ENCODE measurements at regions not wholly inside any gene's neighbourhood (a gene's known extent, or its start where the extent isn't known, plus 50 kb on each side); places are given as distances from the start of the nearest gene placed in this dataset.

DNA sequence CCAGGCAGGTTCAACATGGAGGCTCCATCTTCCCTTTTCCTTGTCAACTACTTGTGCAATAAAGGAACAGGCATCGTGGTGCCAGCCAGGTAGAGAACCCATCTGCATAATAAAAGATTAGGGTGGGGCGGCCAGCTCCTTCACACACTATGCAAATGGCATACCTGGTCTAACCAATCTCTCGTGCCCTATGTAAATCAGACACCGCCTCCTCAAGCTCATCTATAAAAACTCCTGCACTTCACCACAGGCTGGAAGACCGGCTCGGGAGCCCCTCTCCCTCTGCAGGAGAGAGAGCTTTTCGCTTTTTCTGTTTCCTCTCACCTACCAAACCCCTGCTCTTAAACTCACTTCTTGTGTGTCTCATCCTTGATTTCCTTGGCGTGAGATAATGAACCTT lies 244.3 kb upstream of the PUM3 start:
- DNase-seq = no peak
- Histone ChIP-seq H3K4me3 (ENCODE audit: control insufficient read depth in 1 of 7, extremely low read depth in 1 of 7, insufficient read depth in 4 of 7, low read depth in 2 of 7, low read length in 6 of 7) (no peak overlapping the region), H3K27ac (ENCODE audit: insufficient read depth in 1 of 2, low read depth in 1 of 2, low read length in 2 of 2, poor library complexity in 1 of 2, severe bottlenecking in 2 of 2) (no peak overlapping the region), H3K9me3 (ENCODE audit: control extremely low read depth in 1 of 5, control insufficient read depth in 4 of 5, insufficient read depth in 2 of 5, low read depth in 1 of 5, low read length in 4 of 5) (no peaks in the 10 kb centered on the region), H3K27me3 (replicated peaks in 2 of 5; ENCODE audit: control insufficient read depth in 4 of 5, insufficient read depth in 5 of 5, low read length in 4 of 5) (no peaks in the 10 kb centered on the region), H3K4me1 (ENCODE audit: control extremely low read depth in 1 of 4, control insufficient read depth in 4 of 4, insufficient read depth in 4 of 4, low read length in 3 of 4) (no peaks in the 10 kb centered on the region), H3K36me3 (ENCODE audit: control insufficient read depth in 4 of 4, insufficient read depth in 4 of 4, low read length in 3 of 4) (no peaks in the 10 kb centered on the region)
- WGBS (ENCODE audit: insufficient coverage) = 98% methylated on average over 5 of the region's 8 CpGs
- POLR2A ChIA-PET = interaction anchor here (0.6 kb wide), 2 partner anchors 14 to 1069 kb away, joined by 3 read pairs; no protein-coding TSS in a partner anchor
- CTCF ChIA-PET = no interaction called here

DNA sequence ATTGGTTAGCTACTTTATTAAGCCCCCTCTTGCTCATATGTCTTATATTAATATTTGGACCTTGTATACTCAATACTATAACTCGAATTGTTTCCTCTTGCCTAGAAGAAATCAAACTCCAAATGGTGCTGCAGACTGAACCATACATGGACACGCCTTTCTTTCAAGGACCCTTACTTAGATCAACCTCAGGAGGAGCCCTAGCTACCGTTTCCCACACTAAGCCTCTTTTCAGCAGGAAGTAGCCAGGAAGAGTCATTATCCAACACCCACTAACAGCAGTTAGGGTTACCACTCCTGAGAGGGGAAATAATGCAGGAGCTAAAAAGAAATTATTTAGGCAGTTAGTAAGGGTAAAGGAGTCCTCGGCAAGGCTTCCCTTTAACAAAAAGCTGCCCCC lies 243.8 kb upstream of the PUM3 start:
- CTCF ChIA-PET = no interaction called here

DNA sequence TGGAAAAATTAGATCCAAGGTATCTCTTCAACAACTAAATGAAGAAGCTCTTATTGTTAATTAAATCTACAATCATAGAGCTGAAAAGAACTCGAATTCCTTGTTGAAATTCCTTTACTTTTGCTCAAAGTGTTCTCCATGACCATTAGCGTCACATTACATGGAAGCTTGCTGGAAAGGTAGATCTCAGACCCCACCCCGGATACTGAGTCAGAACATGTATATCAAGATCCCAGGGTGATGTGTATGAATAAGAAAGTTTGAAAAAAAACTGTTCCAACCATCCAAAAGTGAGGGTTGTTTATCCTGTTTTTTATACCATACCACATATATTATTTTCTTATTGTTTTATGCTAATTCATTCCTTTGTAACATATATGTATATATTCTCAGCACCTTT lies 237.1 kb upstream of the PUM3 start:
- POLR2A ChIA-PET = no interaction called here
- peaks cover 0 to 1% (median 0%) of the 10 kb centered on the region in 5 experiments for H3K9me3 ChIP-seq (ENCODE audit: control extremely low read depth in 1 of 5, control insufficient read depth in 4 of 5, insufficient read depth in 2 of 5, low read depth in 1 of 5, low read length in 4 of 5)
- WGBS (ENCODE audit: insufficient coverage) = 88% methylated on average over 2 of the region's 3 CpGs
- H3K36me3 ChIP-seq (ENCODE audit: control insufficient read depth in 4 of 4, insufficient read depth in 4 of 4, low read length in 3 of 4) = no peaks in the 10 kb centered on the region
- H3K4me1 ChIP-seq (ENCODE audit: control extremely low read depth in 1 of 4, control insufficient read depth in 4 of 4, insufficient read depth in 4 of 4, low read length in 3 of 4) = no peaks in the 10 kb centered on the region
- H3K4me3 ChIP-seq (ENCODE audit: control insufficient read depth in 1 of 7, extremely low read depth in 1 of 7, insufficient read depth in 4 of 7, low read depth in 2 of 7, low read length in 6 of 7) = no peak overlapping the region
- CTCF ChIA-PET = no interaction called here
- no peak for DNase-seq
- no peak overlapping the region for H3K27ac ChIP-seq (ENCODE audit: insufficient read depth in 1 of 2, low read depth in 1 of 2, low read length in 2 of 2, poor library complexity in 1 of 2, severe bottlenecking in 2 of 2)
- H3K27me3 ChIP-seq (replicated peaks in 2 of 5; ENCODE audit: control insufficient read depth in 4 of 5, insufficient read depth in 5 of 5, low read length in 4 of 5) = no peaks in the 10 kb centered on the region

More for the DNA sequence above, 243.8 kb upstream of the PUM3 start:
- H3K9me3 ChIP-seq (ENCODE audit: control extremely low read depth in 1 of 5, control insufficient read depth in 4 of 5, insufficient read depth in 2 of 5, low read depth in 1 of 5, low read length in 4 of 5) = no peaks in the 10 kb centered on the region
- 78% methylated on average over 4 of the region's 4 CpGs for WGBS (ENCODE audit: insufficient coverage)
- H3K27me3 ChIP-seq (replicated peaks in 2 of 5; ENCODE audit: control insufficient read depth in 4 of 5, insufficient read depth in 5 of 5, low read length in 4 of 5) = no peaks in the 10 kb centered on the region
- DNase-seq = no peak
- no peaks in the 10 kb centered on the region for H3K4me1 ChIP-seq (ENCODE audit: control extremely low read depth in 1 of 4, control insufficient read depth in 4 of 4, insufficient read depth in 4 of 4, low read length in 3 of 4)
- no peak overlapping the region for H3K4me3 ChIP-seq (ENCODE audit: control insufficient read depth in 1 of 7, extremely low read depth in 1 of 7, insufficient read depth in 4 of 7, low read depth in 2 of 7, low read length in 6 of 7)
- H3K36me3 ChIP-seq (ENCODE audit: control insufficient read depth in 4 of 4, insufficient read depth in 4 of 4, low read length in 3 of 4) = no peaks in the 10 kb centered on the region
- no peak overlapping the region for H3K27ac ChIP-seq (ENCODE audit: insufficient read depth in 1 of 2, low read depth in 1 of 2, low read length in 2 of 2, poor library complexity in 1 of 2, severe bottlenecking in 2 of 2)
- POLR2A ChIA-PET = interaction anchor here (0.6 kb wide), 2 partner anchors 13 to 1069 kb away, joined by 3 read pairs; no protein-coding TSS in a partner anchor

DNA sequence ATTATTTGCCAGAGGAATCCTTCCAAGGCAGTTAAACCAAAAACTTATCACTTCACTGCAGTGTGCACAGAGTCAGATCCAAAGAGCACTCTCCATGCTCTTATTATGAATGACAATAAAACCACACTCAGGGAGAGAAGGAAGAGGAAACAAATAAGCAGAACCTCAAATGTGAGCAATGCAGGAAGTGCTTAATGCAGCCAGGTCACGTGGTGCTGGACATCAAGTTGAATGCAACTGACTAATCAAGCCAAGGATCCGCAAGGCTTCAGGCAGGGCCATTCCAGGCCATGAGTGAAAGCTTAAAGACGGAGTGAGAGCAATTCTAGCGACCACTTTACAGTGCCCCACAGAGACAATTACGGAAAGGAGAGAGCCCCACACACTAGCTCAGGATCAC lies 230.4 kb upstream of the PUM3 start:
- peak in 2 of 3 donors; percentile 19 to 33 for DNase-seq
- CTCF ChIA-PET = no interaction called here
- POLR2A ChIA-PET = interaction anchor here (0.7 kb wide), 1 partner anchor 14 kb away, joined by 3 read pairs; no protein-coding TSS in a partner anchor

DNA sequence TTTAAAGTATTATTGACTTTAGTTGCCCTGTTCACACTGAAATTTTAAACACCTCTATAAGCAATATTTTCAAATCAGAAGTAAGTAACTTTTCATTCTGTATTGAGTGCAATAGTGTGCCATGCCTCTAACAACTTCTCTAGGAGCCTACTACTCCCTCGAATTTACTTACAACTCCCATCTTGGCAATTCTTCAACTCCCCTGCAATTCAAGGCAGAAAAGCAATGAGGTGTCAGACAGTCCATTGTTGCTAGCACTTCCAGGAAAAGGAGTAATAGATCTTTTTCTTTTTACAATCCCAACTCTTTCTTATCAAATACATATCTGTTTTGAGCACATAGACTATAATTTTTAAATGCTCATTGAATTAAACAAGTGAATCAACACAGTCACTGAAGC lies 222.7 kb upstream of the PUM3 start:
- ChIA-PET POLR2A (no interaction called here), CTCF (no interaction called here)
- no peak overlapping the region for H3K27ac ChIP-seq (ENCODE audit: insufficient read depth in 1 of 2, low read depth in 1 of 2, low read length in 2 of 2, poor library complexity in 1 of 2, severe bottlenecking in 2 of 2)
- no CpG with 5 or more reads among the region's 1 CpG for WGBS (ENCODE audit: insufficient coverage)
- no peak for DNase-seq
- H3K4me1 ChIP-seq (ENCODE audit: control extremely low read depth in 1 of 4, control insufficient read depth in 4 of 4, insufficient read depth in 4 of 4, low read length in 3 of 4) = no peaks in the 10 kb centered on the region
- H3K4me3 ChIP-seq (ENCODE audit: control insufficient read depth in 1 of 7, extremely low read depth in 1 of 7, insufficient read depth in 4 of 7, low read depth in 2 of 7, low read length in 6 of 7) = no peak overlapping the region
- peaks cover 0 to 15% (median 0%) of the 10 kb centered on the region in 5 experiments for H3K9me3 ChIP-seq (ENCODE audit: control extremely low read depth in 1 of 5, control insufficient read depth in 4 of 5, insufficient read depth in 2 of 5, low read depth in 1 of 5, low read length in 4 of 5)
- H3K36me3 ChIP-seq (ENCODE audit: control insufficient read depth in 4 of 4, insufficient read depth in 4 of 4, low read length in 3 of 4) = no peaks in the 10 kb centered on the region
- H3K27me3 ChIP-seq (replicated peaks in 2 of 5; ENCODE audit: control insufficient read depth in 4 of 5, insufficient read depth in 5 of 5, low read length in 4 of 5) = no peaks in the 10 kb centered on the region

More for the DNA sequence above, 230.4 kb upstream of the PUM3 start:
- Histone ChIP-seq H3K27me3 (replicated peaks in 2 of 5; ENCODE audit: control insufficient read depth in 4 of 5, insufficient read depth in 5 of 5, low read length in 4 of 5) (no peaks in the 10 kb centered on the region), H3K4me3 (ENCODE audit: control insufficient read depth in 1 of 7, extremely low read depth in 1 of 7, insufficient read depth in 4 of 7, low read depth in 2 of 7, low read length in 6 of 7) (no peak overlapping the region), H3K4me1 (ENCODE audit: control extremely low read depth in 1 of 4, control insufficient read depth in 4 of 4, insufficient read depth in 4 of 4, low read length in 3 of 4) (no peaks in the 10 kb centered on the region), H3K27ac (ENCODE audit: insufficient read depth in 1 of 2, low read depth in 1 of 2, low read length in 2 of 2, poor library complexity in 1 of 2, severe bottlenecking in 2 of 2) (no peak overlapping the region), H3K36me3 (ENCODE audit: control insufficient read depth in 4 of 4, insufficient read depth in 4 of 4, low read length in 3 of 4) (no peaks in the 10 kb centered on the region), H3K9me3 (ENCODE audit: control extremely low read depth in 1 of 5, control insufficient read depth in 4 of 5, insufficient read depth in 2 of 5, low read depth in 1 of 5, low read length in 4 of 5) (peaks cover 0 to 15% (median 2%) of the 10 kb centered on the region in 5 experiments)
- WGBS (ENCODE audit: insufficient coverage) = 67% methylated on average over 3 of the region's 5 CpGs

DNA sequence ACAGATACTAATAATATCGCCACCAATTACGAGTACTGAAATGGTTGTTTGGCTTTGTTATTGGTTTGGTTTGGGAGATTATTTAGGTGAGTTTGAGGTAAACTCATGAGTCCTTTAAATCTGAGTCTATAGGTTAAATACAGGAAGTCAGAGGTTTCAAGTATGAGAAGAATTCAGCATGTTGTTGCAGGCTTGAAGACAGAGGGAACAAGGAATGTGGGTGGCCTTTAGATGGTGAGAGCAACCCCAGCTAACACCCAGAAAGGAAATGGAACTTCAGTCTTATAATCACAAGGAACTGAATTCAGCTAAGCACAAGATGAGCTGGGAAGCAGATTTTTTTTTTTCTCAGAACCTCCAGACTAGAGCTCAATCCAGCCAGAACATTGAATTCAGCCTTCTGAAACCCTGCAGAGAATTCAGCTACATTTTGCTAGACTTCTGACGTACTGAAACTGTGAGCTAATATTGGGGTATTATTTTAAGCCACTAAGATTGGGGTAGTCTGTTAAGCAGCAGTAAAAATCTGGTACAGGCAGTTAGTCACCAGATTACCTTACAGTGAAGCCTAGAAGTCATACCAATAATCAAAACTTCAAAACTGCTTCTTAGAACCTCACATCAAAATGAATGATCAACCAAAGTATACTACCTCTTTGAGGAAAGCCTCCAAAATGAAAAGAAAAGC lies 216.0 kb upstream of the PUM3 start:
- Histone ChIP-seq H3K27ac (ENCODE audit: insufficient read depth in 1 of 2, low read depth in 1 of 2, low read length in 2 of 2, poor library complexity in 1 of 2, severe bottlenecking in 2 of 2) (no peak overlapping the region), H3K4me3 (ENCODE audit: control insufficient read depth in 1 of 7, extremely low read depth in 1 of 7, insufficient read depth in 4 of 7, low read depth in 2 of 7, low read length in 6 of 7) (no peak overlapping the region), H3K27me3 (replicated peaks in 2 of 5; ENCODE audit: control insufficient read depth in 4 of 5, insufficient read depth in 5 of 5, low read length in 4 of 5) (no peaks in the 10 kb centered on the region), H3K36me3 (ENCODE audit: control insufficient read depth in 4 of 4, insufficient read depth in 4 of 4, low read length in 3 of 4) (no peaks in the 10 kb centered on the region), H3K4me1 (ENCODE audit: control extremely low read depth in 1 of 4, control insufficient read depth in 4 of 4, insufficient read depth in 4 of 4, low read length in 3 of 4) (no peaks in the 10 kb centered on the region), H3K9me3 (ENCODE audit: control extremely low read depth in 1 of 5, control insufficient read depth in 4 of 5, insufficient read depth in 2 of 5, low read depth in 1 of 5, low read length in 4 of 5) (peaks cover 0 to 2% (median 0%) of the 10 kb centered on the region in 5 experiments)
- POLR2A ChIA-PET = no interaction called here
- no CpG with 5 or more reads among the region's 3 CpGs for WGBS (ENCODE audit: insufficient coverage)
- CTCF ChIA-PET = no interaction called here
- DNase-seq = no peak

DNA sequence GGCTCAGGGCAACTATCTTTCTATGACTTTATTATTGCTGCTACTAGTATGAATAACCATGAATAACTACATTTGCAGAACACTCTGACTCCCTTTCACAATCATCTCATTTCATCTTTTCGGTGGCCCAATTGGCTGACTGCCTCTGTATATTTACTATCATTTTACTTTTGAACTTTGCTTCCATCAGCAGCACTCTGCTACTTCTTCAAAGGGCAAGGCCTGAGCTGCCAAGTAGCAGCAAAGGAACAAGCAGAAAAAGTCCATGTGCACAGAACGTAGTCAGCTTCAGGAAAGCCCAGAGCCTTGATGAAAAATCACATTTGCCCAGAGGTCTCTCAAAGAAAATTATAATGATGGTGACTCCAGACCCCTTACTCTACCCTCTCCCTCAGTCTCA lies 214.5 kb upstream of the PUM3 start:
- H3K9me3 ChIP-seq (ENCODE audit: control extremely low read depth in 1 of 5, control insufficient read depth in 4 of 5, insufficient read depth in 2 of 5, low read depth in 1 of 5, low read length in 4 of 5) = peaks cover 0 to 1% (median 0%) of the 10 kb centered on the region in 5 experiments
- POLR2A ChIA-PET = no interaction called here
- no peaks in the 10 kb centered on the region for H3K27me3 ChIP-seq (replicated peaks in 2 of 5; ENCODE audit: control insufficient read depth in 4 of 5, insufficient read depth in 5 of 5, low read length in 4 of 5)
- CTCF ChIA-PET = no interaction called here
- no peaks in the 10 kb centered on the region for H3K36me3 ChIP-seq (ENCODE audit: control insufficient read depth in 4 of 4, insufficient read depth in 4 of 4, low read length in 3 of 4)
- H3K27ac ChIP-seq (ENCODE audit: insufficient read depth in 1 of 2, low read depth in 1 of 2, low read length in 2 of 2, poor library complexity in 1 of 2, severe bottlenecking in 2 of 2) = no peak overlapping the region
- 96% methylated on average over 2 of the region's 2 CpGs for WGBS (ENCODE audit: insufficient coverage)
- H3K4me3 ChIP-seq (ENCODE audit: control insufficient read depth in 1 of 7, extremely low read depth in 1 of 7, insufficient read depth in 4 of 7, low read depth in 2 of 7, low read length in 6 of 7) = no peak overlapping the region
- H3K4me1 ChIP-seq (ENCODE audit: control extremely low read depth in 1 of 4, control insufficient read depth in 4 of 4, insufficient read depth in 4 of 4, low read length in 3 of 4) = no peaks in the 10 kb centered on the region
- DNase-seq = no peak

All from common myeloid progenitor, CD34-positive (primary cell).